HL-60/S4 (cell line): ENCODE measurements at regions not wholly inside any gene's neighbourhood (a gene's known extent, or its start where the extent isn't known, plus 50 kb on each side); places are given as distances from the start of the nearest gene placed in this dataset.

Experiments
- in situ Hi-C: fragments of 300-500 bp; cut with MboI; formaldehyde crosslinking; loops from 2 replicates; pipeline ENCODE4 v1.14.3; 2022; ENCODE audit warnings: low sequenced_read_pairs

GRCh38 chr15:94745371-94745770 lies 514.0 kb downstream of the MCTP2 start:
- in situ Hi-C loops = no loop called here

- in situ Hi-C loops = no loop called here
Measured at GRCh38 chr15:94747510-94747909, 516.1 kb downstream of the MCTP2 start.

- in situ Hi-C loops = no loop called here
Measured at GRCh38 chr15:94749811-94750617, 518.7 kb downstream of the MCTP2 start.

- in situ Hi-C loops = no loop called here
Measured at GRCh38 chr15:94760348-94760747, 529.0 kb downstream of the MCTP2 start.

- in situ Hi-C loops = no loop called here
Measured at GRCh38 chr15:94761574-94761973, 530.2 kb downstream of the MCTP2 start.

GRCh38 chr15:94769089-94769488 lies 537.7 kb downstream of the MCTP2 start:
- in situ Hi-C loops = no loop called here

GRCh38 chr15:94770199-94770598 lies 538.8 kb downstream of the MCTP2 start:
- in situ Hi-C loops = no loop called here

GRCh38 chr15:94777037-94777436 lies 545.7 kb downstream of the MCTP2 start:
- in situ Hi-C loops = no loop called here

- in situ Hi-C loops = no loop called here
Measured at GRCh38 chr15:94778840-94779239, 547.5 kb downstream of the MCTP2 start.

GRCh38 chr15:94780166-94780565 lies 548.8 kb downstream of the MCTP2 start:
- in situ Hi-C loops = no loop called here

GRCh38 chr15:94785091-94785490 lies 553.7 kb downstream of the MCTP2 start:
- in situ Hi-C loops = no loop called here

- in situ Hi-C loops = no loop called here
Measured at GRCh38 chr15:94791008-94791407, 559.6 kb downstream of the MCTP2 start.

GRCh38 chr15:94791510-94791909 lies 560.1 kb downstream of the MCTP2 start:
- in situ Hi-C loops = no loop called here

- in situ Hi-C loops = no loop called here
Measured at GRCh38 chr15:94792196-94792595, 560.8 kb downstream of the MCTP2 start.

GRCh38 chr15:94793207-94793606 lies 561.8 kb downstream of the MCTP2 start:
- in situ Hi-C loops = no loop called here

GRCh38 chr15:94793641-94794040 lies 562.3 kb downstream of the MCTP2 start:
- in situ Hi-C loops = no loop called here

- in situ Hi-C loops = no loop called here
Measured at GRCh38 chr15:94804613-94805012, 573.3 kb downstream of the MCTP2 start.

- in situ Hi-C loops = no loop called here
Measured at GRCh38 chr15:94815110-94815731, 583.9 kb downstream of the MCTP2 start.

GRCh38 chr15:94815914-94816313 lies 584.6 kb downstream of the MCTP2 start:
- in situ Hi-C loops = no loop called here

GRCh38 chr15:94829887-94830884 lies 598.8 kb downstream of the MCTP2 start:
- in situ Hi-C loops = no loop called here

- in situ Hi-C loops = no loop called here
Measured at GRCh38 chr15:94834000-94834399, 602.6 kb downstream of the MCTP2 start.
